Thyroid gland (tissue), 4 donors: ENCODE measurements at regions not wholly inside any gene's neighbourhood (a gene's known extent, or its start where the extent isn't known, plus 50 kb on each side); places are given as distances from the start of the nearest gene placed in this dataset.
"Not testable (repeated sequence)": the region's sequence is repeated elsewhere in the genome, so short reads cannot be mapped to it uniquely, and the experiment has no call there.

Experiments used
- DNase-seq, 2 donors: peaks; one replicate each; pipeline ENCODE4 v3.0.0-alpha.2; 2019
- H3K27ac ChIP-seq, 3 donors: fragments of 200-600 bp; sonication (generic); 1 replicate in 2 of 3; 2 replicates in 1 of 3; pipeline ENCODE4 v1.5.1; 2016 to 2019; ENCODE audit warnings: mild to moderate bottlenecking in 1 of 3, moderate library complexity in 1 of 3
- H3K27me3 ChIP-seq: fragments of 200-600 bp; sonication (generic); one replicate; pipeline ENCODE4 v1.5.1; 2019
- H3K36me3 ChIP-seq, 2 donors: fragments of 200-600 bp; sonication (generic); one replicate each; pipeline ENCODE4 v1.5.1; 2016 to 2019
- H3K4me1 ChIP-seq, 2 donors: fragments of 200-600 bp; sonication (generic); one replicate each; pipeline ENCODE4 v1.5.1; 2017 to 2019
- H3K4me3 ChIP-seq, 3 donors: fragments of 200-600 bp; sonication (generic); replicated peaks in 1 of 3; 1 replicate in 2 of 3; 2 replicates in 1 of 3; pipeline ENCODE4 v1.5.1; 2016; ENCODE audit warnings: mild to moderate bottlenecking in 1 of 3
- H3K9me3 ChIP-seq: fragments of 200-600 bp; sonication (generic); one replicate; pipeline ENCODE4 v1.5.1; 2017
- CTCF ChIP-seq, 6 experiments: fragments of 200-600 bp in 3 of 6; fragments of 450-650 bp in 3 of 6; sonication (generic) in 3 of 6; IDR thresholded peaks; one replicate each; pipeline ENCODE4 v1.5.1; 2016 to 2019; ENCODE audit warnings: antibody characterized with exemption in 6 of 6, mild to moderate bottlenecking in 2 of 6, inconsistent platforms in 1 of 6, moderate library complexity in 1 of 6
- POLR2A ChIP-seq, 2 donors: fragments of 450-650 bp; IDR thresholded peaks; one replicate each; pipeline ENCODE4 v1.6.1; 2017; ENCODE audit warnings: antibody characterized with exemption in 2 of 2, mild to moderate bottlenecking in 2 of 2, moderate library complexity in 1 of 2
- WGBS, 2 donors: methylation state at CpG; one replicate each; pipeline ENCODE4 v1.1.5; 2017; 5-methylcytosine and 5-hydroxymethylcytosine counted together
- intact Hi-C: fragments of 100-400 bp; cut with DNase I; formaldehyde crosslinking; loops from one replicate; pipeline ENCODE4 v1.15.1; 2023

DNA sequence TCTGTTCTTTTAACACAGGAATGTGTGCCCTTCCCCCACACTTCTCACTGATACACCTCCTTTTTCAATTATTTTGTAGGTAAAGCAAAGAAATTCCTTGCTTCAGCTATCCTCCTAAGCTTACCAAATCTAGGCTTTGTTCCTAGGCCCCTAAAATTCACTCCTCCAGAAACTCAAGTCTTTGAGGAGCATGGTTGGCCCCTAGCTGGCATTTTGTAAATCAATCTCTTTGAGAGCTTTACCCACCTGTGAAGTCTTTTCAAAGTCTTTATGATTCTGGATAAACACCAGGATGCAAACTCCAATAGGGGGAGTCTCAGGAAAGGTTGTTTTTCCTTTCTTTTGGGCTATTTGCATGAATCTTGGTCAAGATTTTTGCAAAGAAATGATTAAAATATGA lies 82.9 kb upstream of the ZNF644 start:
- no peaks in the 10 kb centered on the region for H3K9me3 ChIP-seq
- H3K36me3 ChIP-seq, result no peaks in the 10 kb centered on the region
- H3K27me3 ChIP-seq, result no peaks in the 10 kb centered on the region
- intact Hi-C loops, result no loop called here
- H3K27ac ChIP-seq, result no peak overlapping the region
- TF ChIP-seq CTCF (IDR thresholded peaks at IDR 0.05) (no peak), POLR2A (IDR thresholded peaks at IDR 0.05) (no peak)
- no peak overlapping the region for H3K4me3 ChIP-seq
- no peak for DNase-seq
- H3K4me1 ChIP-seq, result no peaks in the 10 kb centered on the region

- intact Hi-C loops, result no loop called here
- H3K9me3 ChIP-seq, result no peaks in the 10 kb centered on the region
- H3K27ac ChIP-seq, result no peak overlapping the region
- no peaks in the 10 kb centered on the region for H3K4me1 ChIP-seq
- no peak for DNase-seq
- H3K4me3 ChIP-seq, result no peak overlapping the region
- TF ChIP-seq POLR2A (IDR thresholded peaks at IDR 0.05) (no peak), CTCF (IDR thresholded peaks at IDR 0.05) (no peak)
- 82 to 91% methylated on average over 5 of the region's 5 CpGs for WGBS, 2 donors
- H3K27me3 ChIP-seq, result no peaks in the 10 kb centered on the region
- H3K36me3 ChIP-seq, result no peaks in the 10 kb centered on the region
Observed at GRCh38 chr1:91101328-91101727, 79.5 kb upstream of the ZNF644 start.

DNA sequence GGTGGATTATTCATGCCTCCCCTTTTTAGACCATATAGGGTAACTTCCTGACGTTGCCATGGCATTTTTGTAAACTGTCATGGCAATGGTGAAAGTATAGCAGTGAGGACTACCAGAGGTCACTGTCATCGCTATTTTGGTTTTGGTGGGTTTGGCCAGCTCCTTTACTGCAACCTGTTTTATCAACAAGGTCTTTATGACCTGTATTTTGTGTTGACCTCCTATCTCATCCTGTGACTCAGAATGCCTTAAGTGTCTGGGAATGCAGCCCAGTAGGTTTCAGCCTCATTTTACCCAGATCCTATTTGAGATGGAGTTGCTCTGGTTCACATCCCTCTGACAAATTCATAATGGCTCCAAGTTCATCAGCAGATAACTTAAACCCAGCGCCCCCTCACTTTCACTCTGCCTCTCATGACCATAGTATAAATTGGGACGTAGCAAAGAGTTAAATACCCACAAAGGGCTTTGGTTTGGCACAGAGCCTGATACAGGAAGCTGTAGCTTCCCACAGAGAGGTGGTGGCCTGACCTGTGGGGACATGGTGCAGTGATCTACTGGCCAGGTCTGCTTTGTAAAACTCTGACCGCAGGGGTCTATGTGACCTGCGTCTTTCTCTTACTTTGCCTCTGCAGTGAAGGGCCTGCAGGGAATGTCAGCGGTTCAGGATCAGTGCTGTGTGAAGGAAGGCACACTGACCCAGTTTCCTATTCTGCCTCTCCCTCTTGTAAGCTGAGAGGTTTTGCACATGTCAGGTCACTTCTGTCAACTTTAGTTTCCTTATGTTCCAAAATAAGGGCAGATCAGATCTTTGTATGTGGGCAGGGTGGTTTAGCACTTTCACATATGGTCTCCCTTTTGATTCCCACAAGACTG lies 78.1 kb upstream of the ZNF644 start:
- Histone ChIP-seq H3K4me1 (no peaks in the 10 kb centered on the region), H3K9me3 (no peaks in the 10 kb centered on the region), H3K27ac (no peak overlapping the region), H3K36me3 (no peaks in the 10 kb centered on the region), H3K27me3 (no peaks in the 10 kb centered on the region), H3K4me3 (no peak overlapping the region)
- WGBS, 2 donors, result 55 to 68% methylated on average over 7 of the region's 7 CpGs
- no peak for DNase-seq
- TF ChIP-seq CTCF (IDR thresholded peaks at IDR 0.05), result no peak
- no peak for TF ChIP-seq POLR2A (IDR thresholded peaks at IDR 0.05)
- intact Hi-C loops, result no loop called here

GRCh38 chr1:91098299-91098906 lies 76.6 kb upstream of the ZNF644 start:
- DNase-seq, result no peak
- Histone ChIP-seq H3K4me1 (no peaks in the 10 kb centered on the region), H3K27me3 (no peaks in the 10 kb centered on the region), H3K36me3 (no peaks in the 10 kb centered on the region), H3K9me3 (no peaks in the 10 kb centered on the region), H3K27ac (no peak overlapping the region), H3K4me3 (no peak overlapping the region)
- TF ChIP-seq POLR2A (IDR thresholded peaks at IDR 0.05) (no peak), CTCF (IDR thresholded peaks at IDR 0.05) (no peak)
- intact Hi-C loops, result no loop called here
- 76% methylated on average over 3 of the region's 3 CpGs for WGBS, 2 donors

DNA sequence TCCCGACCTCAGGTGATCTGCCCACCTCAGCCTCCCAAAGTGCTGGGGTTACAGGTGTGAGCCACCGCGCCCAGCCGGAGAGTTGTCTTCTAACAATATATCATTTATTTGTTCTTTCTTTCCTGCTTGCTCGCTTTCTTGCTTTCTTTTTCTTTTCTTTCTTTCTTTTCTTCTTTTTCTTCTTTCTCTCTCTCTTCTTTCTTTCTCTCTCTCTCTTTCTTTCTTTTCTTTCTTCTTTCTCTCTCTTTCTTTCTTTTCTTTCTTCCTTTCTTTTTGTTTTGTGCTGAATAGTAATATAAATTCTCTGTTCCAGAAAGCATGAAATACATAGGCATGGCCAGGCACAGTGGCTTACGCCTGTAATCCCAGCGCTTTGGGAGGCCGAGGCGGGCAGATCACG lies 73.5 kb upstream of the ZNF644 start:
- WGBS, 2 donors, result 96 to 97% methylated on average over 10 of the region's 10 CpGs
- intact Hi-C loops, H3K9me3 ChIP-seq, H3K27ac ChIP-seq, H3K4me1 ChIP-seq, H3K27me3 ChIP-seq, DNase-seq, H3K4me3 ChIP-seq, H3K36me3 ChIP-seq: not testable (repeated sequence)
